Kidney (tissue), 13 donors: ENCODE measurements at regions not wholly inside any gene's neighbourhood (a gene's known extent, or its start where the extent isn't known, plus 50 kb on each side); places are given as distances from the start of the nearest gene placed in this dataset.

Experiments used
- DNase-seq, 5 donors: peaks; one replicate each; pipeline ENCODE4 v3.0.0-alpha.2; 2013 to 2020
- FAIRE-seq: peaks from 2 replicates; lab custom pipeline; 2012; peaks lifted over from hg19 to GRCh38; lab: Jason Lieb, UNC
- H3K27ac ChIP-seq, 2 donors: one replicate each; pipeline ENCODE4 v1.7.0; 2013; ENCODE audit warnings: low read depth in 2 of 2, low read length in 2 of 2, inconsistent platforms in 1 of 2
- H3K27me3 ChIP-seq: one replicate; pipeline ENCODE4 v1.7.1; 2013; ENCODE audit warnings: low read length, inconsistent platforms; ENCODE audit not compliant: control insufficient read depth, insufficient read depth
- H3K36me3 ChIP-seq, 3 donors: one replicate each; pipeline versions ENCODE4 v1.7.0 to v1.7.1; 2013; ENCODE audit warnings: low read length in 3 of 3, control low read depth in 1 of 3, inconsistent platforms in 1 of 3; ENCODE audit not compliant: insufficient read depth in 3 of 3, control insufficient read depth in 2 of 3
- H3K4me1 ChIP-seq, 3 donors: one replicate each; pipeline versions ENCODE4 v1.7.0 to v1.7.1; 2013; ENCODE audit warnings: low read length in 3 of 3, inconsistent platforms in 1 of 3, low read depth in 1 of 3; ENCODE audit not compliant: control insufficient read depth in 2 of 3, insufficient read depth in 2 of 3
- H3K4me3 ChIP-seq, 3 donors: one replicate each; pipeline versions ENCODE4 v1.7.0 to v1.8.1; 2013; ENCODE audit warnings: low read length in 3 of 3, control low read depth in 1 of 3, inconsistent platforms in 1 of 3
- H3K9ac ChIP-seq, 3 donors: one replicate each; pipeline versions ENCODE4 v1.7.0 to v1.7.1; 2013; ENCODE audit warnings: low read length in 3 of 3, control low read depth in 1 of 3, inconsistent platforms in 1 of 3
- H3K9me3 ChIP-seq, 3 donors: one replicate each; pipeline versions ENCODE4 v1.7.0 to v1.7.1; 2013; ENCODE audit warnings: low read length in 3 of 3, control low read depth in 1 of 3, inconsistent platforms in 1 of 3; ENCODE audit not compliant: control insufficient read depth in 2 of 3, insufficient read depth in 1 of 3
- CTCF ChIP-seq: IDR thresholded peaks from 3 replicates; pipeline ENCODE4 v1.5.1; 2012; ENCODE audit warnings: mild to moderate bottlenecking, moderate library complexity, borderline replicate concordance; ENCODE audit not compliant: insufficient read depth; ENCODE audit errors: extremely low read depth
- intact Hi-C: fragments of 100-400 bp; cut with DNase I; formaldehyde crosslinking; loops from one replicate; pipeline ENCODE4 v1.11.1; 2022
- donor health status: control.
- donor health status: control.
- donor health status: control.
- donor health status: control.
- donor health status: control.
- donor health status: DM: yes; HTN: yes; CAD: no.
- donor health status: Normal renal cell carcinoma (clear cell type).

GRCh38 chr3:34780294-34780693 is 859.0 kb upstream of the ARPP21 start:
- no peak for DNase-seq
- Histone ChIP-seq H3K36me3 (no peaks in the 10 kb centered on the region), H3K27me3 (no peaks in the 10 kb centered on the region), H3K4me3 (no peak overlapping the region), H3K9me3 (no peaks in the 10 kb centered on the region), H3K27ac (no peak overlapping the region), H3K4me1 (no peaks in the 10 kb centered on the region), H3K9ac (no peak overlapping the region)
- intact Hi-C loops: no loop called here
- no peak for TF ChIP-seq CTCF
- FAIRE-seq: no peak

GRCh38 chr3:34780973-34781372 is 858.4 kb upstream of the ARPP21 start:
- H3K9ac ChIP-seq: no peak overlapping the region
- no peaks in the 10 kb centered on the region for H3K9me3 ChIP-seq
- H3K4me3 ChIP-seq: no peak overlapping the region
- DNase-seq: no peak
- no peaks in the 10 kb centered on the region for H3K4me1 ChIP-seq
- H3K27me3 ChIP-seq: no peaks in the 10 kb centered on the region
- FAIRE-seq: no peak
- no peaks in the 10 kb centered on the region for H3K36me3 ChIP-seq
- intact Hi-C loops: no loop called here
- TF ChIP-seq CTCF: no peak
- H3K27ac ChIP-seq: no peak overlapping the region

- Histone ChIP-seq H3K4me3 (no peak overlapping the region), H3K9ac (no peak overlapping the region), H3K27ac (no peak overlapping the region), H3K27me3 (no peaks in the 10 kb centered on the region), H3K36me3 (no peaks in the 10 kb centered on the region), H3K4me1 (no peaks in the 10 kb centered on the region), H3K9me3 (no peaks in the 10 kb centered on the region)
- FAIRE-seq: no peak
- intact Hi-C loops: no loop called here
- DNase-seq: no peak
- TF ChIP-seq CTCF: no peak
These were observed 856.5 kb upstream of the ARPP21 start for GRCh38 chr3:34782871-34783270.

- H3K27ac ChIP-seq: no peak overlapping the region
- H3K4me1 ChIP-seq: no peaks in the 10 kb centered on the region
- H3K9me3 ChIP-seq: no peaks in the 10 kb centered on the region
- DNase-seq: no peak
- no peak overlapping the region for H3K9ac ChIP-seq
- H3K27me3 ChIP-seq: no peaks in the 10 kb centered on the region
- FAIRE-seq: no peak
- intact Hi-C loops: no loop called here
- no peak overlapping the region for H3K4me3 ChIP-seq
- H3K36me3 ChIP-seq: no peaks in the 10 kb centered on the region
- no peak for TF ChIP-seq CTCF
These were observed 855.4 kb upstream of the ARPP21 start for GRCh38 chr3:34783876-34784275.
